ENCODE measurements at regions not wholly inside any gene's neighbourhood (a gene's known extent, or its start where the extent isn't known, plus 50 kb on each side); places are given as distances from the start of the nearest gene placed in this dataset.

- Mint-ChIP-seq H3K36me3 (ENCODE audit: insufficient read depth, unreplicated experiment) (no peaks in the 10 kb centered on the region), H3K4me3 (ENCODE audit: unreplicated experiment) (no peak overlapping the region), H3K9me3 (ENCODE audit: unreplicated experiment) (no peaks in the 10 kb centered on the region), H3K27ac (ENCODE audit: unreplicated experiment) (no peak overlapping the region), H3K4me1 (ENCODE audit: low read depth, unreplicated experiment) (no peaks in the 10 kb centered on the region), H3K27me3 (ENCODE audit: insufficient read depth, unreplicated experiment) (peaks cover 14% of the 10 kb centered on the region)
- Histone ChIP-seq H3K36me3 (ENCODE audit: control insufficient read depth, insufficient read depth, low read length) (no peaks in the 10 kb centered on the region), H3K4me3 (ENCODE audit: low read depth, low read length) (no peak overlapping the region), H3K4me1 (no peaks in the 10 kb centered on the region), H3K27me3 (replicated peaks; ENCODE audit: control insufficient read depth, insufficient read depth, low read length) (no peaks in the 10 kb centered on the region), H3K9me3 (no peaks in the 10 kb centered on the region)
- DNase-seq: no peak
- intact Hi-C loops (cut with micrococcal nuclease; ENCODE audit: unreplicated experiment): no loop called here
- POLR2A ChIA-PET: no interaction called here
- no peak for TF ChIP-seq CTCF (IDR thresholded peaks at IDR 0.05; ENCODE audit: insufficient read depth in 1 of 2, low read depth in 1 of 2, low read length in 1 of 2, severe bottlenecking in 1 of 2, unreplicated experiment in 1 of 2)
- BruUV-seq (replicated peaks): no TSS peak
- CTCF ChIA-PET: no interaction called here
These were observed 189.1 kb upstream of the INHBA start for GRCh38 chr7:41891950-41892349.

- Mint-ChIP-seq H3K4me1 (ENCODE audit: low read depth, unreplicated experiment) (no peaks in the 10 kb centered on the region), H3K27ac (ENCODE audit: unreplicated experiment) (no peak overlapping the region), H3K4me3 (ENCODE audit: unreplicated experiment) (no peak overlapping the region), H3K27me3 (ENCODE audit: insufficient read depth, unreplicated experiment) (peaks cover 8% of the 10 kb centered on the region), H3K9me3 (ENCODE audit: unreplicated experiment) (no peaks in the 10 kb centered on the region), H3K36me3 (ENCODE audit: insufficient read depth, unreplicated experiment) (no peaks in the 10 kb centered on the region)
- no peak for DNase-seq
- H3K4me3 ChIP-seq (ENCODE audit: low read depth, low read length): no peak overlapping the region
- intact Hi-C loops (cut with micrococcal nuclease; ENCODE audit: unreplicated experiment): no loop called here
- CTCF ChIA-PET: no interaction called here
- POLR2A ChIA-PET: no interaction called here
- H3K9me3 ChIP-seq: no peaks in the 10 kb centered on the region
- no TSS peak for BruUV-seq (replicated peaks)
- H3K36me3 ChIP-seq (ENCODE audit: control insufficient read depth, insufficient read depth, low read length): no peaks in the 10 kb centered on the region
- no peaks in the 10 kb centered on the region for H3K27me3 ChIP-seq (replicated peaks; ENCODE audit: control insufficient read depth, insufficient read depth, low read length)
- H3K4me1 ChIP-seq: no peaks in the 10 kb centered on the region
- no peak for TF ChIP-seq CTCF (IDR thresholded peaks at IDR 0.05; ENCODE audit: insufficient read depth in 1 of 2, low read depth in 1 of 2, low read length in 1 of 2, severe bottlenecking in 1 of 2, unreplicated experiment in 1 of 2)
These were observed 187.9 kb upstream of the INHBA start for GRCh38 chr7:41890631-41891274.

GRCh38 chr7:41889472-41889871 lies 186.6 kb upstream of the INHBA start:
- Histone ChIP-seq H3K4me3 (ENCODE audit: low read depth, low read length) (no peak overlapping the region), H3K27me3 (replicated peaks; ENCODE audit: control insufficient read depth, insufficient read depth, low read length) (no peaks in the 10 kb centered on the region; the same call in 1 of the 2 replicates), H3K4me1 (no peaks in the 10 kb centered on the region), H3K36me3 (ENCODE audit: control insufficient read depth, insufficient read depth, low read length) (no peaks in the 10 kb centered on the region), H3K9me3 (no peaks in the 10 kb centered on the region)
- H3K27me3 Mint-ChIP-seq (ENCODE audit: insufficient read depth, unreplicated experiment): peaks cover 8% of the 10 kb centered on the region
- TF ChIP-seq CTCF (IDR thresholded peaks at IDR 0.05; ENCODE audit: insufficient read depth in 1 of 2, low read depth in 1 of 2, low read length in 1 of 2, severe bottlenecking in 1 of 2, unreplicated experiment in 1 of 2): no peak
- no peaks in the 10 kb centered on the region for H3K4me1 Mint-ChIP-seq (ENCODE audit: low read depth, unreplicated experiment)
- intact Hi-C loops (cut with micrococcal nuclease; ENCODE audit: unreplicated experiment): no loop called here
- H3K27ac Mint-ChIP-seq (ENCODE audit: unreplicated experiment): no peak overlapping the region
- POLR2A ChIA-PET: no interaction called here
- CTCF ChIA-PET: no interaction called here
- BruUV-seq (replicated peaks): no TSS peak
- H3K4me3 Mint-ChIP-seq (ENCODE audit: unreplicated experiment): no peak overlapping the region
- no peak for DNase-seq
- no peaks in the 10 kb centered on the region for H3K36me3 Mint-ChIP-seq (ENCODE audit: insufficient read depth, unreplicated experiment)
- no peaks in the 10 kb centered on the region for H3K9me3 Mint-ChIP-seq (ENCODE audit: unreplicated experiment)
